GM13977 (cell line): ENCODE measurements at regions not wholly inside any gene's neighbourhood (a gene's known extent, or its start where the extent isn't known, plus 50 kb on each side); places are given as distances from the start of the nearest gene placed in this dataset.
"Not testable (repeated sequence)": the region's sequence is repeated elsewhere in the genome, so short reads cannot be mapped to it uniquely, and the experiment has no call there.

ENCODE experiments used
- DNase-seq: peaks from one replicate; pipeline ENCODE4 v3.0.0; 2012; ENCODE audit warnings: low spot score
- in situ Hi-C: fragments of 300-500 bp; cut with MboI; formaldehyde crosslinking; loops from one replicate; pipeline ENCODE4 v1.12.0; 2022; ENCODE audit warnings: low sequenced_read_pairs, low pct_unique_long_range_greater_than_20kb, mixed read lengths, inconsistent platforms; ENCODE audit not compliant: unreplicated experiment
- TF ChIP-seq, protein P1 (sequence below): IDR thresholded peaks from 2 replicates; pipeline ENCODE4 v1.5.1; 2012; ENCODE audit warnings: mild to moderate bottlenecking, control low read depth; ENCODE audit not compliant: insufficient read depth; ENCODE audit errors: extremely low read depth, missing control alignments

DNA sequence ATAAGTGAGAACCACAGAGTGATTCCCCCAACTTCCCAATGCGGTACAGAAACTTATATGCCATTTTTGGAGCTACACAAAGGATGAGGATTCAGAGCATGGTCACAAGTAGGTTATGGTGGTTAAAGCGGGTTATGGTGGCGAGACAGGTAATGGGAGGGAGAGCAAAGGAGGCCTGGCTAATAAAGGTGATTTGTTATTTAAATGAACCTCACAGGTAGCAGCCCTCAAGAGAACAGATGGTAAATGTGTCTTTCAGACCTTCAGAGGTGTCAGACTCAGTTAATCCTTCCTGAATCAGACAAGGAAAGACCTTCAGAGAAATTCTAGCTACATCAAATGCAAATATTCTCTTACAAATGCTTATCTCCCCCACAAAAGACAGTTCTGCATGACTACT is 1971.4 kb downstream of the OLFM4 start:
- DNase-seq: no peak
- in situ Hi-C loops: no loop called here
- TF ChIP-seq, protein P1, sequence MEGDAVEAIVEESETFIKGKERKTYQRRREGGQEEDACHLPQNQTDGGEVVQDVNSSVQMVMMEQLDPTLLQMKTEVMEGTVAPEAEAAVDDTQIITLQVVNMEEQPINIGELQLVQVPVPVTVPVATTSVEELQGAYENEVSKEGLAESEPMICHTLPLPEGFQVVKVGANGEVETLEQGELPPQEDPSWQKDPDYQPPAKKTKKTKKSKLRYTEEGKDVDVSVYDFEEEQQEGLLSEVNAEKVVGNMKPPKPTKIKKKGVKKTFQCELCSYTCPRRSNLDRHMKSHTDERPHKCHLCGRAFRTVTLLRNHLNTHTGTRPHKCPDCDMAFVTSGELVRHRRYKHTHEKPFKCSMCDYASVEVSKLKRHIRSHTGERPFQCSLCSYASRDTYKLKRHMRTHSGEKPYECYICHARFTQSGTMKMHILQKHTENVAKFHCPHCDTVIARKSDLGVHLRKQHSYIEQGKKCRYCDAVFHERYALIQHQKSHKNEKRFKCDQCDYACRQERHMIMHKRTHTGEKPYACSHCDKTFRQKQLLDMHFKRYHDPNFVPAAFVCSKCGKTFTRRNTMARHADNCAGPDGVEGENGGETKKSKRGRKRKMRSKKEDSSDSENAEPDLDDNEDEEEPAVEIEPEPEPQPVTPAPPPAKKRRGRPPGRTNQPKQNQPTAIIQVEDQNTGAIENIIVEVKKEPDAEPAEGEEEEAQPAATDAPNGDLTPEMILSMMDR: no peak

DNA sequence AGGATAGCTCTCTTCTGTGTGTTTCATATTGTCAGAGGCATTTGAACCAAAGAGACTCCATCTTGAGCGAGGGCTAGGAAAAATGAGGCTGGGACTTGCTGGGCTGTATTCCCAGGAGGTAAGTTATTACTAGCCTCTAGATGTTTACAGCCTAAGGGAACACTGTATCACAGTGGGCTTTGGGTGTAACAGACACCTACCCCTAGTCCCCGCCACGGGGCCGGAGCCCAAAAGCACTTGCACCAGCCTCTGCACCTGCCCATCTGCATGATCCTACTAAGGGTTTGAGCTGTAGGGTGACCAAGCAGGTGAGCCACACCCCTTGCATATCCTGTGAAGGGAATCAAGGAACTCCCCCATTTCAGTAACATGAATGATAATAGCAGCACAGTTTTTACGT is 1972.2 kb downstream of the OLFM4 start:
- DNase-seq: no peak
- in situ Hi-C loops: no loop called here

DNA sequence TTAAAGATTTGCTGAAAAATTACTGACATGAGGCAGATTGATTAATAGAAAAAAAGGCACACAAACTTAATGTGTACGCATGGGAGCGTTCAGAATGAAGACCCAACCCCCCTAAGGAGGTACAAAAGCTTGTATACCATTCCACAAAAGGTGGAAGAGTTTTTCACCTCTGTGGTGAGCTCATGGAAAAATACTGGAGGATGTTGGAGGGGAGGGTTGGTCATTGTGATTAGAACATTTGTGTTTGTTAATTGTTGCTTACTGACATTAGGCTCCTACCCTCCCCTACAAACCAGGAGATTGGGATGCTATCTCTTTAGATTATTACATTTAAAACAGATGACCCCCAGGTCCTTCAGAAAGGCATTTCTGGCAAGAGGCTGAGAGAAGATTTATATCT is 1973.3 kb downstream of the OLFM4 start:
- DNase-seq: no peak
- in situ Hi-C loops: no loop called here
- TF ChIP-seq, protein P1: no peak

More for the DNA sequence above, 1972.2 kb downstream of the OLFM4 start:
- TF ChIP-seq, protein P1: no peak

DNA sequence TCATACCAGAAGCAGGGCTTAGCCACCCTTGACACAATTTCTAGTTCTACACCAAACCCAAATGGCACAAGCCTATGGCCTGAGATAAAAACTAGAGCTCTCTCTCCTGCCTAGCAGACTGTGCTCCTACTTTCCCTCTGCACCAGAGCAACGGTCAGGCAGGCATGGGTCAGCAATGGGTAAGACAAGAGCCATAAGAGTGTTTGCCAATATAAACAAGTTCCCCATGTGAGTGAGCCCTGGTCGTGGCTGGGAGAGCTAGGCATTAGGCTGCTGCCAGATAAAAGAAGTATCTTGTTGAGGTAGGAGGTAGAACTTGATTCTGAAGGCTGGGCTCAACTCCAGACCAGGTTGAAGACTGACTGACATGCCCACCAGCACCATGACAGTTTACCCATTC is 1979.1 kb downstream of the OLFM4 start:
- TF ChIP-seq, protein P1: no peak
- DNase-seq: no peak
- in situ Hi-C loops: no loop called here

DNA sequence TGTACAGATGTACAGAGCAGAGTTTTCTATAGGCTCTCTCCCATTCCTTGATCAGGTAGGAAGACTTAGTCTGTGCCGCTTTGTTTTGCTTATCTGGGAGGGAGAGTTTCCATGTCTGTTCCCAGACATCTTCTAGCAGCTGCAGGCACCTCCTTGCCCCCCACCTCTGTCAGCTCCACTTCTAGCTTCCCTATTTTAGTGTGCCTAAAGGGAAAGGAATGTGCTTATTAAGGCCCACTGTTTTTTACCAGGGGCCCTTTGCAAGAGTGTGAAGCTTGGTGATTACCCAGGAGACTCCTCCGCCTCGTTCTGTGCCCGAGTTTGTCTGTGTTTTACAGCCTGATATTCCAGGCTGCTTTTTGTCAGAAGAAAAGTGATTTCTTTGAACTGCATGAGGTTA is 1984.4 kb downstream of the OLFM4 start:
- no peak for DNase-seq
- TF ChIP-seq, protein P1: no peak
- in situ Hi-C loops: no loop called here

DNA sequence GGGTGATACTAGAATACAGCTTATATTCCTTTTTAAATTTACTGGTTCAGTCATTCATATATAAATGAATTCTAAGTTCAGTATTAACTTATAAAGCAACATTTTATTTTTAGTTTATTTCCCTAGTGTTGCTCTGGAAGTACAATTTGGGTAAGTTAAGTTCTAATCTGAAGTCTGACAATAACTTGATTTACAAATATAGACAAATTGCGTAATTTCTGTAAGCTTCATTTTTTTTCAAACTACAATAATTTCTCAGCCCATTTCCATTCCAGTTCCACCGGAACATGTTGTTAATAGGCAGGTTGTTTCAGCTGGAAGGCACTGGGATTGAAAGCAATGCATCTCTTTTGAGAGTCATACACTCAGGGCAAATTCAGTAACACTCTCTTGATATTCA is 2000.7 kb downstream of the OLFM4 start:
- TF ChIP-seq, protein P1: no peak
- no peak for DNase-seq
- in situ Hi-C loops: no loop called here

DNA sequence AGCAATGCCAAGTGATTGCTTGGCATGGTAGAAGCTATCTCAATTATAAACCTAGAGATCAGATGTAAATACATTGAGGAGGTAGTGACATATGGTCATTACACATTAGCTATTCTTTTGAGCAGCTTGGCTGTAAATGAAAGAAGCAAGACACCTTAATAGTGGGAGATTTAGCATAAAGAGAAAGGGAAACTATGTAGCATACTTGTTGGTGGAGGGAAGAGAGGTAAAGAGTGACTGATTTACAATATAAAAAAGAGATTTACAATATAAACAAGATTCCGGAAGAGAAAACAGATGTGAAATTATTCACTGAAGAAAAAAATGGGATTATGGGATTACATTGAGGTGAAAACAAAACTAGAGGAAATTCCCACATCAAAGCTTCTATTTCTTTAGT is 2009.6 kb downstream of the OLFM4 start:
- in situ Hi-C loops: no loop called here
- TF ChIP-seq, protein P1: no peak
- DNase-seq: no peak

DNA sequence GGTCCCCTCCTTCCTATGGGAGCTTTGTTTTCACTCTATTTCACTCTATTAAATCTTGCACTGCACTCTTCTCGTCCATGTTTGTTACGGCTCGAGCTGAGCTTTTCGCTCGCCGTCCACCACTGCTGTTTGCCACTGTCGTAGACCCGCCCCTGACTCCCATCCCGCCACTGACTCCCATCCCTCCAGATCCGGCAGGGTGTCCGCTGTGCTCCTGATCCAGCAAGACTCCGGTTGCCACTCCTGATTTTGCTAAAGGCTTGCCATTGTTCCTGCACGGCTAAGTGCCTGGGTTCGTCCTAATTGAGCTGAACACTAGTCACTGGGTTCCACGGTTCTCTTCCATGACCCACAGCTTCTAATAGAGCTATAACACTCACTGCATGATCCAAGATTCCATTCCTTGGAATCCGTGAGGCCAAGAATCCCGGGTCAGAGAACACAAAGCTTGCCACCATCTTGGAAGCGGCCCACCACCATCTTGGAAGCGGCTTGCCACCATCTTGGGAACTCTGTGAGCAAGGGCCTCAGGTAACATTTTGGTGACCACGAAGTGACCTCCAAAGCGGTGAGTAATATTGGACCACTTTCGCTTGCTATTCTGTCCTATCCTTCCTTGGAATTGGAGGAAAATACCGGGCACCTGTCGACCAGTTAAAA is 2025.4 kb downstream of the OLFM4 start:
- DNase-seq, in situ Hi-C loops: not testable (repeated sequence)

DNA sequence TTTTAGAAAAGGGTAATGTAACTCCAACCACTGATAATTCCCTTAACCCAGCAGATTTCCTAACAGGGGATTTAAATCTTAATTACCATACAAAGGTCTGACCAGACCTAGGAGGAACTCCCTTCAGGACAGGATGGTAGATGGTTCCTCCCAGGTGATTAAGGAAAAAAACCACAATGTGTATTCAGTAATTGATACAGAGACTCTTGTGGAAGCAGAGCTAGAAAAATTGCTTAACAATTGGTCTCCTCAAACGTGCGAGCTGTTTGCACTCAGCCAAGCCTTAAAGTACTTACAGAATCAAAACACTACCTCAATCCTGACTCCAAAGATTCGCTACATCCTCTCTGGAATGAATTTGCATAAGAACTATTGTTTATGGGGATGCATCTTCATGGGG is 2027.1 kb downstream of the OLFM4 start:
- DNase-seq, in situ Hi-C loops: not testable (repeated sequence)
